ENCODE measurements at regions not wholly inside any gene's neighbourhood (a gene's known extent, or its start where the extent isn't known, plus 50 kb on each side); places are given as distances from the start of the nearest gene placed in this dataset.

DNA sequence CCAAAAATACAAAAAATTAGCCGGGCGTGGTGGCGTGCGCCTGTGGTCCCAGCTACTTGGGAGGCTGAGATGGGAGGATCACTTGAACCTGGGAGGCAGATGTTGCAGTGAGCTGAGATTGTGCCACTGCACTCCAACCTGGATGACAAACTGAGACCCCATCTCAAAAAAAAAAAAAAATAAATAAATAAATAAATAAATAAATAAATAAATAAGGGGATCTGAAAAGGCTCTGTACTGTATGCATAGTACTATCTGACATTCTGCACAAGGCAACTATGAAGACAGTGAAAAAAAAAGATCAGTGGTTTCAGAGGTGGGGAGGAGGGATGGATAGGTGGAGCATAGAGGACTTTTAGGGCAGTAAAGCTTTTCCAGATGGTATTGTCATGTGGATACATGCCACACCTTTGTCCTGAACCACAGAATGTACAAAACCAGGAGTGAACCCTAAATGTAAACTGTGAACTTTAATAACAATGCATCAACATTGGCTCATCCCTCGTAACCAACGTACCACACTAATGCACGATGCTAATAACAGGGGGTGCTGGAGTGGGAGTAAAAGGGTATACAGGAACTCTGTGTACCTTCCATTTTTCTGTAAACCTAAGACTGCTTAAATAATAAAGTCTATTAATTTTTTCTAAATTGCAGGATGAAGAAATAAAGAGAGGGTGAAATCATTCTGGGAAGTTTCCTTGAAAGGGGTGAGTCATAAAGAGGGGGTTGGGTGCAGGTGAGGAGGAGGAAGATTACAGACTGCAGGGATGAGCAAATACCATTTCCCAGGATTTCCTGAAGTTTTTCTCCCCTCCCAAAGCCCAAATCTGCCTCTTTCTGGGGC, 155.8 kb upstream of the SDK2 start:
- no peak overlapping the region for H3K4me3 ChIP-seq (ENCODE audit: low read depth, low read length)
- no peak for TF ChIP-seq CTCF (conservative IDR thresholded peaks at IDR 0.05; ENCODE audit: low read depth, low read length)
- DNase-seq (ENCODE audit: low read depth), result no peak

- no peak overlapping the region for H3K4me3 ChIP-seq (ENCODE audit: low read depth, low read length)
- no peak for TF ChIP-seq CTCF (conservative IDR thresholded peaks at IDR 0.05; ENCODE audit: low read depth, low read length)
- DNase-seq (ENCODE audit: low read depth), result no peak
These were observed 156.6 kb upstream of the SDK2 start for GRCh38 chr17:73800893-73801292.

GRCh38 chr17:73801455-73802100, 157.3 kb upstream of the SDK2 start:
- TF ChIP-seq CTCF (conservative IDR thresholded peaks at IDR 0.05; ENCODE audit: low read depth, low read length), result no peak
- no peak for DNase-seq (ENCODE audit: low read depth)
- no peak overlapping the region for H3K4me3 ChIP-seq (ENCODE audit: low read depth, low read length)

DNA sequence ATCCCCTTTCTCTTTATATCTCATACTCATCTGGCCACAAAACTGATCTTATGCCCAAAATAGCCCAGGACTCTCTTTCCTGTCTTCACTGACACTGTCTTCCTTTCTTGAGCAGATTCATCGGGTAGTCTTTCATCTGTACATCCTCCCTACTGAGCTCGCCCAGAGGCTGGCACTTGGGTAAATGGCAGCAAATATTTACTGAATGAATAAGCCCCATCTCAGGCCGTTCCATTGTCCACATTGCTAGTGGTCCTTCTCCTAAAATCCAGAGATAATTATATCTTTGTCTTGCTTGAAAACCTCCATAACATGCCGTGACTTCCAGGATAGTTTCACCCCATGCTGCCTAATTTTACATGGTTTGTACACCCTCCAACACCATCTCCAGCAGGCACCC, 158.1 kb upstream of the SDK2 start:
- no peak overlapping the region for H3K4me3 ChIP-seq (ENCODE audit: low read depth, low read length)
- no peak for TF ChIP-seq CTCF (conservative IDR thresholded peaks at IDR 0.05; ENCODE audit: low read depth, low read length)
- DNase-seq (ENCODE audit: low read depth), result no peak

- DNase-seq (ENCODE audit: low read depth), result no peak
- no peak overlapping the region for H3K4me3 ChIP-seq (ENCODE audit: low read depth, low read length)
- no peak for TF ChIP-seq CTCF (conservative IDR thresholded peaks at IDR 0.05; ENCODE audit: low read depth, low read length)
These were observed 158.6 kb upstream of the SDK2 start for GRCh38 chr17:73802871-73803270.

DNA sequence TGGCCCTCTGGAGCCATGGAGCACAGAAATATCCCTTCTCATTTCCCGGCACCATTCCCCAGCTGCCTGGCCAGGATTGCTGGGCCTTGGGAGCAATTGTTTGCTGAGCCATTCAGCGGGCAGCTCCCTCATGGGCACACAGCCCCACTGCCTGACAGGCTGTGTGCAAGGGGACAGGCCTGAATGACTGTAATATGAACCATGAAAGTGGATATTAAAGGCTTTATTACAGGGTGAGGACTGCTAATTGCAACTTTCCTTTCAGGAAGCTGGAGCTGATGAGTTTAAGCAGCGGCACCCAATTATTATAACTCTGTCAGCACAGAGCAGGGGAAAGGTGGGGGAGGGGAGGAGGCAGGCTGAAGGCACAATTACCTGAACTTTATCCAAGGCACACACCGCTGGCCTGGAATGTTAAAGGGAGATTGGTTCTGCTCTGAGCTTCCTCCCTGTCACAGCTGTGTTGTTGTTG, 159.8 kb upstream of the SDK2 start:
- no peak for DNase-seq (ENCODE audit: low read depth)
- no peak for TF ChIP-seq CTCF (conservative IDR thresholded peaks at IDR 0.05; ENCODE audit: low read depth, low read length)

More for the DNA sequence above, 159.8 kb upstream of the SDK2 start:
- H3K4me3 ChIP-seq (ENCODE audit: low read depth, low read length), result no peak overlapping the region
